GDM1 (cell line): ENCODE measurements at regions not wholly inside any gene's neighbourhood (a gene's known extent, or its start where the extent isn't known, plus 50 kb on each side); places are given as distances from the start of the nearest gene placed in this dataset.
"Not testable (repeated sequence)": the region's sequence is repeated elsewhere in the genome, so short reads cannot be mapped to it uniquely, and the experiment has no call there.

ENCODE experiments used
- DNase-seq: peaks from one replicate; lab custom pipeline; 2025; lab: John Stamatoyannopoulos, UW

GRCh38 chr14:101634850-101635748 is 73.8 kb downstream of the DIO3 start:
- DNase-seq = no peak

DNA sequence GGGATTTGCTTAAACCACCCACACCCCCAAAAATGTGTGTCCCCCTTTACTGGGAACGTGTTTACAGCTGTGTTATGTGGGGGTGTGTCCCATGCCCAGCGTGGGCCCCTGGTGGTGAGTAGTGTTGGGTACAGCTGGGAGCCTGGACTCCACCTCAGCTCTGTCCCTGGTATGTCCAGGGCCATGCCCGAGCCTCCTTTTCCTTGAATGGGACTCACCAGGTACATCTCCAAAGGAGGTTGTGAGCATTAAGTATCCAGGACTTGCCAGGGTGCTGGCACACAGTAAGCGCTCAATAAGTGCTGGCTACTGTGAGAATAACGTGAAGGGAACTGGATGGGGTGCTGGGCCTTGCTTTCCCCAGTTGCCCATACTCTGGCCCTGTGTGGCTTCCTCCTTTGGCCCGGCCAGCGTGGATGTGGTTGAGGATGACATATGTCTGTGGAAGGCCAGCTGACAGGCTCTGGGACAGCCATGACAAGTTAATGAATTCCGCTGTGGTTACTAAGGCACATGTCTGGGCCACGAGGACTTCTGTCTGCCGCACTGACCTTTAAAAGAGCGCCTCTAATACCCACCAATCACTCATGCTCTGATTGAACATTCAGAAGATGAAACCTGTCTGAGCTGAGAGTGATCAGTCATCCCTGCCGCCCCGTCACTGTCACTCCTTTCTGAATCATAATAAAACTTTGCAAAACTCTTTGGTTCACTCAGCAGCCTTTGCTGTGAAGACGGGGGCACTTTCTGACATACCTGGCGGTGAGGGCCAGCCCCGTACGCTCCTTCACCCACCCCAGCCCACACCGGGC is 74.7 kb downstream of the DIO3 start:
- no peak for DNase-seq

DNA sequence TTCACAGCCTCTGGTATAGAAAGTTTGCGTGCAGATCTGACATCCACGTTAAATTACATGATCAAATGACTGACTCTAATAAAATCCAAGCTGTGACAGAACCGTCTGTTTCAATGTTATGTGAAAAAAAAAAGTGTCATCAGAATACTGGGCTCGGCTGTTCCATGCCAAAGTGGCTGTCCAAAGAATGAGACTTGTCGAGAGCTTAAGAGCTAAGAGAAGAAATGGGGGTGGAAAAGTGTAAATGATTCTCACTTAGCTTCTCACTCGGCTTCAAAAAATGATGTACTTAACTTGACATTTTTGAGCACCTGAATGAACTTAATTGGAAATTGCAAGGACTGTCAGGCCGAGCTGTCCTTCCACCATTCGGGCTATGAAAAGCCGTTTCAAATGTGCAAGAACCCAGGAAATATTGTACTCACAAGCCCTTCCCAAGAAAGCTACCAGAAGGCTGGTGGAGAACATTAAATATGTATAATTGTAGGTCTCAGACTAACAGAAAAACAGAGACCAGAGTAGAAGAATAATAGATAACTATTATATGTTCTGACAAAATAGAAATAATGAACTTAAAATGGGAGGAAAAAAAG is 78.0 kb downstream of the DIO3 start:
- DNase-seq = no peak

GRCh38 chr14:101643651-101644050 is 82.4 kb downstream of the DIO3 start:
- DNase-seq = no peak

- no peak for DNase-seq
Observed at GRCh38 chr14:101654051-101654450, 92.8 kb downstream of the DIO3 start.

DNA sequence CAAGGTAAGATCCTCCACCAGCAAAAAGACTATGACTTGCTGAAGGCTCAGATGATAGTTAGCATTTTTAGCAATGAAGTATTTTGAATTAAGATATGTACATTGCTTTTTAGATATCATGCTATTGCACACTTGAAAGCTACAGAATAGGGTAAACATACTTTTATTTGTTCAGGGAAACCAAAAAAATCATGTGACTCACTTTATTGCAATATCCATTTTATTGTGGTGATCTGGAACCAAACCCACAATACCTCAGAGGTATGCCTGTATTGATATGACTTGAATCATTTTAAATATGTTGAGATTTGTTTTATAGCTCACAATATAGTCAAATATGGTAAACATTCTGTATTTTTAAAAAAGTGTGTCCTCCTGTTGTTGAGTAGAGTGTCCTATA is 96.1 kb downstream of the DIO3 start:
- no peak for DNase-seq

- DNase-seq = peak; percentile 33
Observed at GRCh38 chr14:101665478-101666078, 95.9 kb upstream of the PPP2R5C start.

DNA sequence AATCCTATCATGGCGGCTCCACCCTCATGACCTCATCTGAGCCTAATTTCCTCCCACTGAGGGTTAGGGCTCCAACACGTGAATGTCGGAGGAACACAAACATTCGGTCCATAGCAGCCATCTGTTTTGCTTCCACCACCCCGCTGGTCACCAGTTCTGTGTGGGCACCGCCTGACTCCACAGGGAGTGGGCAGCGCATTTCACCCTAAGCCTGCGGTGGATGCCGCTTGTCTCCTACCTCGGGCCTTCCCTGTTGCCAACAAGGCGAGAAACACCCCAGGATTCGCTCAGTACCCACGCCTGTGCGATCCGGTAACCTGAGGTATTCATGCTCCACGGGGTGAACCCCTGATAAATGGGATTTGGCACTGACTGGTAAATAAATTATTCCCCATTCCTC is 95.2 kb upstream of the PPP2R5C start:
- no peak for DNase-seq

DNA sequence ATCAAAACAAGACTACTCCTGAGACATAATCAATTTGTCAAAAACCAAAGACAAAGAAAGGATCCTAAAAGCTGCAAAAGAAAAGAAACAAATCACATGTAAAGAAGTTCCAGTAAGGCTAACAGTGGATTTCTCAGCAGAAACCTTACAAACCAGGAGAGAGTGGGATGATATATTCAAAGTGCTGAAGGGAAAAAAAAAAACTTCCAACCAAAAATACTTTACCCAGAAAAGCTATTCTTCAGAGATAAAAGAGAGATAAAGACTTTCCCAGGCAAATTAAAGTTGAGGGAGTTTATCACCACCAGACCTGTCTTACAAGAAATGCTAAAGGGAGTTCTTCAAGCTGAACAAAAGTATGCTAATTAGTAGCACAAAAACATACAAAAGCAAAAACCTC is 91.9 kb upstream of the PPP2R5C start:
- DNase-seq = no peak

DNA sequence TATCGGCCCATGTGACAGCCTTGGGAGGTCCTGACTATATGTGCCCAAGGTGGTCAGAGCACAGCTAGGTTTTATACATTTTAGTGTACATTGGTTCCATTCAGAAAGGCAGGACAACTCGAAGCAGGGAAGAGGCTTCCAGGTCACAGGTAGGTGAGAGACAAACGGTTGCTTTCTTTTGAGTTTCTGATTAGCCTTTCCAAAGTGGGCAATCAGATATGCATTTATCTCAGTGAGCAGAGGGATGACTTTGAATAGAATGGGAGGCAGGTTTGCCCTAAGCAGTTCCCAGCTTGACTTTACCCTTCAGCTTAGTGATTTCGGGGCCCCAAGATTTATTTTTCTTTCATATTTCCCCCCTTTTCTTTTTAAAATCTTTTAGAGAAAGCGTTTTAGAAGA is 87.6 kb upstream of the PPP2R5C start:
- no peak for DNase-seq

- not testable (repeated sequence) for DNase-seq
Observed at GRCh38 chr14:101675835-101676234, 85.7 kb upstream of the PPP2R5C start.

DNA sequence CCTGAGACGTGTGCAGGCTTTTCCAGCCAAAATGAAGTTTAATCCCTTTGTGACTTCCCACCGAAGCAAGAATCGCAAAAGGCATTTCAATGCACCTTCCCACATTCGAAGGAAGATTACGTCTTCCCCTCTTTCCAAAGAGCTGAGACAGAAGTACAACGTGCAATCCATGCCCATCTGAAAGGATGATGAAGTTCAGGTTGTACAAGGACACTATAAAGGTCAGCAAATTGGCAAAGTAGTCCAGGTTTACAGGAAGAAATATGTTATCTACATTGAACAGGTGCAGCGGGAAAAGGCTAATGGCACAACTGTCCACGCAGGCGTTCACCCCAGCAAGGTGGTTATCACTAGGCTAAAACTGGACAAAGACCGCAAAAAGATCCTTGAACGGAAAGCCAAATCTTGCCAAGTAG is 83.6 kb upstream of the PPP2R5C start:
- not testable (repeated sequence) for DNase-seq

- no peak for DNase-seq
Observed at GRCh38 chr14:101681795-101682194, 79.7 kb upstream of the PPP2R5C start.

GRCh38 chr14:101683365-101683764 is 78.1 kb upstream of the PPP2R5C start:
- DNase-seq = no peak

DNA sequence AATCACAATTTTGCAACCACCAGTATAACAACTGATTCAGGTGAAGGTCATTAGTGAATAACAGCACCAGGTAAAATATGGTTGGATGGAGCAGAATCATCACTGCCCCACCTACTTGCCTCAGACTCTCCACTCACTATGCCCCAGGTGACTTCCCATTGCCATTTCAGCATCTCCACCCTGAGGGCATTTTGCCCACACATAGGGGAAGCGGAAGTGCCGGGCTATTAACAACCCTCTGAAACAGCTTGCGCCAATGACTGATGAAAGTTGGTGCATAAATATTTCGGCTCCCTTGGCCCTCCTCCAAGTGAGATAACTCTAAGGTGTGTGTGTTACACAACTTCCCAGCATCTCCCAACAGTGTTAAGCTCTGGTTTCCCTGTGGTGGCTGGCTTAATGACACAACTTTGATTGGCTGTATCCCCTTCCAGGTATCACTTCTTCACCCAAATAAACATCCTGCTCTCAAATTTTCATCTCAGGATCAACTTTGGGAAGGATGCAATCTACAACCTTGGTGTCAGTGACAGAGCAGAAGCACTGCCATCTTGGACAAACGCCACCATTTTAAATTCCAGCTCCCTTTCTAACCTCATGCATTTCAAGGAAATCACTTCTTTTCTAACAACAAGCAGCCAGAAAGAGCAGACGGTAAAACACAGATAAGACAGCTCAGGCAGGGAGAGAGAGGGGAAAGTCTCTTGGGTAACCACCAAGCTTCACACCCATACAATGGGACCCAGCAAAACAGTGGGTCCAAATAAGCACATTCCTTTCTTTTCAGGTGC is 73.6 kb upstream of the PPP2R5C start:
- no peak for DNase-seq

DNA sequence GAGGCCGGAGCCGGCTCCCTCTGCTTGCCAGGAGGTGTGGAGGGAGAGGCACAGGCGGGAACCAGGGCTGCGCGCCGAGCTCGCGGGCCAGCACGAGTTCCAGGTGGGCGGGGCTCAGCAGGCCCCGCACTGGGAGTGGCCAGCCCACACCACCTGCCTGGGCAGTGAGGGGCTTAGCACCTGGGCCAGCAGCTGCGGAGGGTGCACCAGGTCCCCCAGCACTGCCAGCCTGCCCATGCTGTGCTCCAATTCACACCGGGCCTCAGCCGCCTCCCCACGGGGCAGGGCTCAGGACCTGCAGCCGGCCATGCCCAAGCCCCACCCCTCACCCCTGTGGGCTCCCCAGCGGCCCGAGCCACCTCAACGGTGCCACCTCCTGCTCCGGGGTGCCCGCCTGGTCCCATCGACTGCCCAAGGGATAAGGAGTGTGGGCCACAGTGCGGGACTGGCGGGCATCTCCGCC is 72.4 kb upstream of the PPP2R5C start:
- no peak for DNase-seq

DNA sequence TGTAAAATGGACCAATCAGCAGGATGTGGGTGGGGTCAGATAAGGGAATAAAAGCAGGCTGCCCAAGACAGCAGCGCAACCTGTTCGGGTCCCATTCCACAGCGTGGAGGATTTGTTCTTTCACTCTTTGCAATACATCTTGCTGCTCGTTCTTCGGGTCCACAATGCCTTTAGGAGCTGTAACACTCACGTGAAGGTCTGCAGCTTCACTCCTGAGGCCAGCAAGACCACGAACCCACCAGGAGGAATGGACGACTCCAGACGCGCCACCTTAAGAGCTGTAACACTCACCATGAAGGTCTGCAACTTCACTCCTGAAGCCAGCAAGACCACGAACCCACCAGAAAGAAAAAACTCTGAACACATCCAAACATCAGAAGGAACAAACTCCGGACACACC is 71.5 kb upstream of the PPP2R5C start:
- DNase-seq = not testable (repeated sequence)

GRCh38 chr14:101695659-101696058 is 65.8 kb upstream of the PPP2R5C start:
- no peak for DNase-seq

- no peak for DNase-seq
Observed at GRCh38 chr14:101704140-101704539, 57.4 kb upstream of the PPP2R5C start.

DNA sequence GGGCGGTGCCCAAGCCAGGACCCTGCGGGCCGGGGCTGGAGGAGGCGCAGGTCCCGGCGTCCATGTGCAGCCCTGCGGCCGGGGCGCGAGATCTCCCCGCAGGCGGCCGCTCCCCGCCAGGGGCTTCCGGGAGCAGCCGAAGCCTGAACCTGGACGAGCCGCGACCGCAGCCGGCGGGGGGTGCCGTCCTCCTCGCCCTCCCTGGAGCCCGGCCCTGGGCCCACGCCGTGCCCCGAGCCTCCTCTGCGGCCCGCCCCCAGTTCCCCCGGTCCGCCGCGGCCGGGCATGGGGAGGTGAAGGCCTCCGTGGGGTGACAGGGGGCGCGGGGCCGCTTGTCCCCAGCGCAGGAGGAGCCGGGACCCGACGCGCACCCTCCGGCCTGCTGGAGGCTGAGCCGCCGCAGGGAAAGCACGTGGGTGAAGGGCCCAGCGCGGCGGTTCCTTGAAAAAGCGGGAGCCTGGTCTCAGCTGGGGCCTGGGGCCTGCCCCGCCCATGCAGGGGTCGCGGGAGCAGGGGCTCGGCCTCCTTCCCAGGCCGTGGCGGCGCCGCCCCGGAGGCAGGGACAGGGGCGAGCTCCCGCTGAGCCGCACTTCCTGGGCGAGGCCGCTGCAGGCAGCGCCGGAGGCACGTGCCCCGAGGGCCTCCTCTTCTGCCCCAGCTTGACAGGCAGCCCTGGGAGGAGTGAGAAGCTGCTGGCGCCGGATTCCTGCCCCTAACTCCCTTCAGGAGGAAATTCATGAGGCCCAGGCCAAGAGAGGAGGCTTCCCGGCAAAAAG is 55.6 kb upstream of the PPP2R5C start:
- DNase-seq = no peak
